ENCODE measurements at regions not wholly inside any gene's neighbourhood (a gene's known extent, or its start where the extent isn't known, plus 50 kb on each side); places are given as distances from the start of the nearest gene placed in this dataset.

GRCh38 chr20:57877995-57878394, 168.2 kb upstream of the PMEPA1 start:
- TF ChIP-seq CTCF (conservative IDR thresholded peaks at IDR 0.05 in 1 of 2, IDR thresholded peaks at IDR 0.05 in 1 of 2; ENCODE audit: extremely low read depth in 1 of 2, insufficient read depth in 1 of 2, low read depth in 1 of 2, low read length in 2 of 2) (no peak), EZH2 (IDR thresholded peaks at IDR 0.05; ENCODE audit: borderline replicate concordance, low read length) (no peak)
